GM10266 (cell line): ENCODE measurements at regions not wholly inside any gene's neighbourhood (a gene's known extent, or its start where the extent isn't known, plus 50 kb on each side); places are given as distances from the start of the nearest gene placed in this dataset.

Source experiments
- DNase-seq: peaks from one replicate; pipeline ENCODE4 v3.0.0; 2012; ENCODE audit errors: extremely low spot score
- TF ChIP-seq, protein P1 (sequence below): IDR thresholded peaks from 2 replicates; pipeline ENCODE4 v1.5.1; 2012; ENCODE audit warnings: mild to moderate bottlenecking, low read depth; ENCODE audit not compliant: control insufficient read depth, insufficient read depth; ENCODE audit errors: missing control alignments

DNA sequence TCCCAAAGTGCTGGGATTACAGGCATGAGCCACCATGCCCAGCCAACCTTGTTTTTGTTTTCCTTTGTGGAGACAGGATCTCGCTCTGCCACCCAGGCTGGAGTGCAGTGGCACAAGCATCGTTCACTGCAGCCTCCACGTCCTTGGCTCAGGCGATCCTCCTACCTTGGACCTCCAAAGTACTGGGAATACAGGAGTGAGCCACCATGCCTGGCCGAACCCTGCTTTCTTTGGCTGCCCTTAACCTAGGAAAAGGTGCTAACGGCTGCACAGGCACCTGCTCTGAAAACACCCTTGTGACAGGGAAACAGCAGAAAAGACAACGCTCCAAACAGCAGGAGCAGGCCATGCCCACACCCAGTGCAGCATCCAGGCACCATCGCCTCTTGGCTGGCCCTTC lies 71.9 kb downstream of the OAT start:
- TF ChIP-seq, protein P1, sequence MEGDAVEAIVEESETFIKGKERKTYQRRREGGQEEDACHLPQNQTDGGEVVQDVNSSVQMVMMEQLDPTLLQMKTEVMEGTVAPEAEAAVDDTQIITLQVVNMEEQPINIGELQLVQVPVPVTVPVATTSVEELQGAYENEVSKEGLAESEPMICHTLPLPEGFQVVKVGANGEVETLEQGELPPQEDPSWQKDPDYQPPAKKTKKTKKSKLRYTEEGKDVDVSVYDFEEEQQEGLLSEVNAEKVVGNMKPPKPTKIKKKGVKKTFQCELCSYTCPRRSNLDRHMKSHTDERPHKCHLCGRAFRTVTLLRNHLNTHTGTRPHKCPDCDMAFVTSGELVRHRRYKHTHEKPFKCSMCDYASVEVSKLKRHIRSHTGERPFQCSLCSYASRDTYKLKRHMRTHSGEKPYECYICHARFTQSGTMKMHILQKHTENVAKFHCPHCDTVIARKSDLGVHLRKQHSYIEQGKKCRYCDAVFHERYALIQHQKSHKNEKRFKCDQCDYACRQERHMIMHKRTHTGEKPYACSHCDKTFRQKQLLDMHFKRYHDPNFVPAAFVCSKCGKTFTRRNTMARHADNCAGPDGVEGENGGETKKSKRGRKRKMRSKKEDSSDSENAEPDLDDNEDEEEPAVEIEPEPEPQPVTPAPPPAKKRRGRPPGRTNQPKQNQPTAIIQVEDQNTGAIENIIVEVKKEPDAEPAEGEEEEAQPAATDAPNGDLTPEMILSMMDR = no peak
- no peak for DNase-seq

DNA sequence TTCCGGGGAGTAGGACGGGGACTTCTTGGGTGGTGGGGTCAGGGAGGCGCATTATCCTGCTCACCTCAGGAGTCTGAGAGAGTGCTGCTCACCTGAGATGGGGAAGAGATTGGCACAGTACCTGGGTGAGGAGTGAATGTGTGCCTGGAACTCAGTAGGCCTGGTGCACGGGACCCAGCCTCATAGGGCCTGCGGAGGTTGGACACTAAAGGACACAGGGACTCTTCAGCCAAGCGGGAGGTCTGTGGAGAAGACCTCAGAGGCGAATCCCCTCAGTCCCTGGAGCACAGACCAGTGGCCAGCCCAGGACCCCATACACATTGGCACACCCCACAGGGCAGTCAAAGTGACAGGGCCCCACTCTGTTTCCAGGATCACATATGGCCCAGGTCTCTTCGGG lies 73.2 kb downstream of the OAT start:
- DNase-seq = no peak
- TF ChIP-seq, protein P1 = no peak

DNA sequence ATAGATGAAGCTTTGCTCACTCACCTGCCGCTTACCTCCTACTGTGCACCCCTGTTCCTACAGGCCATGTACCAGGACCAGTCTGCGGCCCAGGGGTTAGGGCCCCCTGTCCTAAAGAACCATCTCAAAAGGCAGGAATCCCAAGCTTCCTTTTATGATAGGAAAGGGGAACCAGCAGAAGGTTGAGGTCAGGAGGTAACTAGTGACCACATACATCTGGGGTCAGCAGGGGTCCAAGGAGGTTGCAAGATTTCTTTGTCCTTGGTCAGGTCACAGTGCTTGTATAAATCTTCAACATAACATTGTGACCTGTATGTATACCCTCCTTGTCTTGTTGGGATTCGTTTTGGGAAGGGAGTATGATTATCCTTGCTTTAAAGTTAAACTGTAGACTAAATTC lies 73.8 kb downstream of the OAT start:
- DNase-seq = no peak
- TF ChIP-seq, protein P1 = no peak

DNA sequence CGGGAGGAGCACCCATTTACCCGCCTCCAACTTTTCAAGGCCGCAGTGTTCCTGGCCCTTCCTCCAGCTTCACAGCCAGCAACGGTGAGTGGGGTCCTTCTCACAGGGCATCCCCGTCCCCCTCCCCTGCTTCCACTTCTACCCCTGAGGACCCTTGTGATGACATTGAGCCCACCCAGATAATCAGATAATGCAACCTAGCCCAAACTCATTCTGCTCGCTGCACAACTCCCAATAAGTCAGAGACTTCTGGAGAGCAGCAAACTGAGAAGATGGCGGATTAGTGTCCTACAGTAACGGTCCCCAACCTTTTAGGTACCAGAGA lies 74.5 kb downstream of the OAT start:
- no peak for DNase-seq
- TF ChIP-seq, protein P1 = no peak

DNA sequence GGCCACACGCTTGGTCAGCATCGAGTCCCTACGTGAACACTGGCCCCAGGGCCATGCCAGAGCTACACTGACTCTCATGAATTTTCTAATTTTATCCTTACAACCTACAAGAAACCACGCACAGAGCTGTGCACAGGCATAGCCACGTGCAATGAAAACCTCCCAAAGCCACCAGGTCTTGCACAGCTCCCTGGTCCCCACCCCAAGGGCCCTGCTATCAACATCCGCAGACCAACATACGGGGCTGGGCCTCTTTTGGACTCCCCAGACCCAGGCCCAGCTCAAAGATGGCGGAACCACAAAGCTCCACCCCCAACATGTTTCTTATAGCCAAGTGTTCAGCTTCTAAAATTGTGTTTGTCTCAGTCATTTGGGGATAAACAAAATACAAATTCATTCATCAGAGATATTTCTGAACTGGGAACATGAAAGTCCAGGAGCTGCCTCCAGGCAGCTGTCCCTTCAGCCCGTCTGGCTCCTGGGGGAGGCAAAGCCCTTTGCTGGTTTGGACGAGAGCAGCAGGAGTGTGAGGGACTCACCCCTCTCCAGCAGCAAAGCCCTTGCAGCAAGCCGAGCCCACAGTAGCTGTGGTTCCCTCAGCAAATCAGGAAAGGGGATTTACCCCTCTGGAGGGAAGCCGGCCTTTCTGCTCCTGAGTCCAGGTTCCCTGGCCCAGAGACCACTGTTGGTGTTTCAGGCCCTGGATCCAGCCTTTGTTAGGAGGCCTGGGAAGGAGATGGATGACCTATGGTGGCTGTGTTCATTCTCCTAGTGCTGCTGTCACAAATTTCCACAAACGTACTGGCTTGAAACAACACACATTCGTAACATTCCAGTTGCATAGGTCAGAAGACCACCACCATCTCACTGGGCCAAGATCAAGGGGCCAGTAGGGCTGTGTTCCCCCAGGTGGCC lies 75.1 kb downstream of the OAT start:
- DNase-seq = no peak
- TF ChIP-seq, protein P1 = no peak

DNA sequence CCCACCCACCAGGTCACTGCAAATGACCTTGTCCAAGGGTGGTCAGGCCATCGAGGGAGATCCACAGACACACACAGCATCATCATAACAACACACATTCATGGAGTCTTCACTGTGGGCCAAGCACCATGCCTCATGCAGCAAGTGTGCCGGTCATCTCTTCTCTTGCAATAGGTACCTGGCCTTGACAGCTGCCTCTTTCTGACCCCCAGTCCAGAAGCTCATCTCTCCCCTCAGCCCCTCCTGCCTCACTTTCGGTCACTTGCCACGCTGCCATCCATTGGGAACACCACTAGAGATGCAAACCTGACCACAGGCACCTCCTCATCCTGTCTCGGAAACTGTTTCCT lies 75.9 kb downstream of the OAT start:
- TF ChIP-seq, protein P1 = no peak
- no peak for DNase-seq

DNA sequence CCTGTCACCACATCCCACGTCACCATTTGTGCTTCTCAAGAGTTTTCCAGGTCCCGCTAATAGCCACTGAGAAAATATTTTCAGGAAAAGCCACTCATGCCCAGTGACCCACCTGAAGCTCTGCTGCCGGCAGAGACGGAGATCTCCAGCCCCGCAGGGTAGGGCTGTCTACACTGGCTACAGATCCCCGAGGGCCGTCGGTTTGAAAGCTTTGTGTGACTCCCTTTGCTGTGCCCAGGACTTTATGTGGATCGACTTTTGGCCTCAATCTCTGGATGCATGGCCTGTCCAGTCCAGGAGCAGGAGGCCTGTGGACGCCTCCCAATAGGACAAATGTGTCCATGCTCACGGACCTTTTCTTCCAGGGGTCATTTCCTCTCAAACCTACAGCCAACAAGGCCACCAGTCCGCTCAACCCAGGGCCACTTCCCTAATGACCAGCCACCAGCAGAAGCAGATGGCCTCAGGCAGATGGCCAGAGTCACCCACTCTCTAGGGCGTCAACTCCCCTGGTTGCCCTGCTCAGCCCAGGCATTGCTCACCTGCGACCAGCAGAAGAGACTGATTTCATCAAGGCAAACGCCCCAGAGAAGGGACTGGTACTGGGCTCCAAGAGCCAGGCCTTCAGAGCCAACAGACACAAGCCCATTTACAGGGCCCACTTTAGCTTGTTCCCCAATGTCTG lies 76.4 kb downstream of the OAT start:
- no peak for DNase-seq
- TF ChIP-seq, protein P1 = no peak
